CD4-positive, alpha-beta T cell treated with Interleukin-17A for 4 hours (primary cell): ENCODE measurements at regions not wholly inside any gene's neighbourhood (a gene's known extent, or its start where the extent isn't known, plus 50 kb on each side); places are given as distances from the start of the nearest gene placed in this dataset.
"Not testable (repeated sequence)": the region's sequence is repeated elsewhere in the genome, so short reads cannot be mapped to it uniquely, and the experiment has no call there.

Experiments
- DNase-seq: peaks from one replicate; pipeline ENCODE4 v3.0.0-alpha.2; 2020; ENCODE audit warnings: mixed read lengths

- DNase-seq, result peak; percentile 9
These were observed 172.5 kb upstream of the NOTCH2NLA start for GRCh38 chr1:146401281-146401825.

- DNase-seq, result peak; percentile 14
These were observed 171.6 kb upstream of the NOTCH2NLA start for GRCh38 chr1:146400173-146401121.

- peak; percentile 22 for DNase-seq
These were observed 170.4 kb upstream of the NOTCH2NLA start for GRCh38 chr1:146399225-146399624.

- not testable (repeated sequence) for DNase-seq
These were observed 168.0 kb upstream of the NOTCH2NLA start for GRCh38 chr1:146396801-146397200.

GRCh38 chr1:146396242-146396641 is 167.4 kb upstream of the NOTCH2NLA start:
- not testable (repeated sequence) for DNase-seq

GRCh38 chr1:146393796-146394195 is 165.0 kb upstream of the NOTCH2NLA start:
- DNase-seq, result not testable (repeated sequence)

- DNase-seq, result not testable (repeated sequence)
These were observed 164.3 kb upstream of the NOTCH2NLA start for GRCh38 chr1:146393154-146393553.

DNA sequence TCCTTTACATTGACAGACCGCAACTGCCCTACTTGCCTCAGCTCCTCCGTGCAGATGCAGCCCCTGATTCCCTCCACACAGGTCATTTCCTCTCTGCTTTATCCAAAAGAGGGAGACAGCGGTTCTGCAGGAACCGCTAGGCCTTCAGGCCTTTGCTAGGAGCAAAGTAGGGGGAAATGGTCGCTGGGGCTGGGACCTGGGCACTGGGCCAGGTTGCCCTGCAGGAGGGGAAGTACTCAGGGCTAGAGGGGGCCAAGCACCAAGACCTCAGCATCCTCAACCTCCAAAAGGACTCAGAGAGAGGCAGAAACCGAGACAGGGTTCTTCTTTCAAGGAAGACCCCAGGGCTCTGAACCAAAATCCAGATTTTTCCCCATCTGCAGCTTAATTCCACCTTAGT is 160.4 kb upstream of the NOTCH2NLA start:
- DNase-seq, result not testable (repeated sequence)

- not testable (repeated sequence) for DNase-seq
These were observed 159.1 kb upstream of the NOTCH2NLA start for GRCh38 chr1:146387750-146388469.

DNA sequence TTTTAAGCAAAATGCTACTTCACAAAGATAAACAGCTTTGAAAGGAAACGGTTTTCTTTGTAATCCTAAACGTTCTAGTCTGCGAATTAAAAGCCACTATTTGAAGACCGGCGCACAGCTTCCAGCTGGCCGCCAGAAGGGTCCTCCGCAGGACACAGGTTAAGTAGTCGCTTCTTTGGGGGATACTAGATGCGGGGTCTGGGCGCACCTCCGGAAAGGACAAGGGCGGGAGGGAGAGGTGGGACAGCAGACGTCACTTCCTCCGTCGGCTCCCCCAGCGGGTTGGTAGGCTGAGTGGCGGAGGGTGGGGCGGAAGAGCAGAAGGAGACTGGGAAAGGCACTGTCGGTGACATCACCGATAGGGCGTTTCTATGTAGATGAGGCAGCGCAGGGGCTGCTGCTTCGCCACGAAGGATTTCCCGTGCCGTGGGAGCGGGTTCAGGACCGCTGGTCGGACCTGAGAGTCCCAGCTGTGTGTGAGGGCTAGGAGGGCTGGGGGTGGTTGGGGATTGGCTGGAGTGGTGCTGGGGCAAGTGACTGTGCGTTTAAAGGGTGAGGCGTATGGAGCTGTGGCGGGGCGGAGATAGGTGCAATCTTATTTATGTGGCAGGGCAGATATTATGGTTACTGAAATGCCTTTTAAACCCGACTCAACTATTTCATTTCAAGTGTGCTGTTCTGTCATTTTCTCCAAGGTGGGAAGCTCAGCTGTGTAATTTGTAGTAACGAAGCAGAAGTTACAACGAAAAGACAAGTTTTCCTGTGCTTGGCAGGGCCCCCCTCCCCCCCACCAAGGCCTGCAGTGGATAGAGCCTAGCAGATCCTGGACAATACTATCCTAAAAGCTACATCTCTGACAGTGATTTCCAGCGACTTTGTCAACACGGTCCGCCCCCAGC is 158.3 kb upstream of the NOTCH2NLA start:
- peak; percentile 38 for DNase-seq

GRCh38 chr1:146381196-146381595 is 152.4 kb upstream of the NOTCH2NLA start:
- not testable (repeated sequence) for DNase-seq

DNA sequence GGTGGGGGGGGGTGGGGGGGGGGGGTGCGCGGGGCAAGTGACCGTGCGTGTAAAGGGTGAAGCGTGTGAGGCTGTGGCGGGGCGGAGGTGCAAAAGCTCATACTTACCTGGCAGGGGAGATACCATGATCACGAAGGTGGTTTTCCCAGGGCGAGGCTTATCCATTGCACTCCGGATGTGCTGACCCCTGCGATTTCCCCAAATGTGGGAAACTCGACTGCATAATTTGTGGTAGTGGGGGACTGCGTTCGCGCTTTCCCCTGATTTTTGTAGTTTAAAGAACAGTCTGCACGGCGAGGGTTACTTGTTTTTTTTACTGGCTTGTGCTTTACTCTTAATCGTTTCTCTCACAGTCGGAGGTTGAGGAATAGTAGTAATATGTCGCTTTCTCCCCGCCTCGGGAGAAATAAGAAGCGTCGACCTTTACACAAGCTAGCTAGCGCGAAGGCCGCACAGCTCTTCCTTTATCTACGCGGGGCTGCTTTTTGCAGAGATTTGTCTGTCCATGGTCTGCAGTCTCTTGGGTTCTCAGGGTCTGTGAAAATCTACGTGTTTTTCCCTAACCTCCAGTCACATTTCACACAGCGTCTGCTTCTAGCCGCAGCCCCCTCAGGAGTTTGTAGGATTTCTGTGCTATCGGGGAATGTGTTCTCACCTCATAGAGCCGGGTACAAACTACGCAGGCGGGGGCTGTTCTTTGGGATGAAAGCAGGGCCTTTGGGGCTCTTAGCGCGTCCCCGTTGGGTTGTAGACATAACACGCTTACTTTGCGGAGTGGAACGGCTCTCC is 148.1 kb upstream of the NOTCH2NLA start:
- DNase-seq, result peak; percentile 66

- peak; percentile 74 for DNase-seq
These were observed 147.5 kb upstream of the NOTCH2NLA start for GRCh38 chr1:146376309-146376707.

- DNase-seq, result not testable (repeated sequence)
These were observed 146.3 kb upstream of the NOTCH2NLA start for GRCh38 chr1:146375108-146375507.

- peak; percentile 63 for DNase-seq
These were observed 141.1 kb upstream of the NOTCH2NLA start for GRCh38 chr1:146369940-146370339.

GRCh38 chr1:146355373-146355772 is 126.6 kb upstream of the NOTCH2NLA start:
- not testable (repeated sequence) for DNase-seq

DNA sequence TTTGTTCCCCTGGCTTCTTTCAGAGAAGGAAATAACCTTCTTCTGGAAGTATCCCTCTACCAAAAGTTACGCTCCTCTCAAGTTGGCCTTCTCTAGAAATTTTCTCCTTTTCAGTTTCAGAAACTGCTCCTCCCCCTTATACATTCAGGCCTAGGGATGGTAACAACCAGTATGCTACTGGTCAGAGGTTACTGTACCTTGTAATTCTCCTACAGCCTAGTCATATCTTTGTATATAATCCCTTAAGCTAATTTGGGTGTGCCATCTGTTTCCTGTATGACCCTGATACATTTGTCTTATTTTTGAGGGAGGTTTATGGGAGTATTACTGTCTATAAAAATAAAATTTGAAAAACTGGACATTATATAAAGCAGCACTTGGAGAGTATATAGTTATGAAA is 98.0 kb upstream of the NOTCH2NLA start:
- DNase-seq, result not testable (repeated sequence)

- DNase-seq, result not testable (repeated sequence)
These were observed 95.6 kb upstream of the NOTCH2NLA start for GRCh38 chr1:146324463-146324862.

DNA sequence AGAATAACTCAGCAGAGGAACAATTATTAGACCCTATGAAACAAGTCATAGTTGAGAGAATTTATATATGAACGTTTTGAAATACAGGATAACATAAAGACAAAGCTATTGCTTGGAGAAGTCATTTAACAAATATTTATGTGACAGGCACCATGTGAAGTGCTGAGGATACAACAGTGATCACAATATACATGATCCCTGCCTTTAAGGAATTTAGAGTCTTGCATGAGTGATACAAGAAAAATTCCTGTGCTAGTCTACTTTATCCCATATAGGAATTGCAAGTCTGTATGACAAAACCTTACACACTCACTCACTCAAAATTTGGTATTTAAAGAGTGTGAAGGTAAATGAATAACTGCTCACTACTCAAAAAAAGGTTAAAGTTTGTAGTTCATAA is 94.5 kb upstream of the NOTCH2NLA start:
- DNase-seq, result not testable (repeated sequence)

GRCh38 chr1:146322893-146323292 is 94.1 kb upstream of the NOTCH2NLA start:
- DNase-seq, result not testable (repeated sequence)

DNA sequence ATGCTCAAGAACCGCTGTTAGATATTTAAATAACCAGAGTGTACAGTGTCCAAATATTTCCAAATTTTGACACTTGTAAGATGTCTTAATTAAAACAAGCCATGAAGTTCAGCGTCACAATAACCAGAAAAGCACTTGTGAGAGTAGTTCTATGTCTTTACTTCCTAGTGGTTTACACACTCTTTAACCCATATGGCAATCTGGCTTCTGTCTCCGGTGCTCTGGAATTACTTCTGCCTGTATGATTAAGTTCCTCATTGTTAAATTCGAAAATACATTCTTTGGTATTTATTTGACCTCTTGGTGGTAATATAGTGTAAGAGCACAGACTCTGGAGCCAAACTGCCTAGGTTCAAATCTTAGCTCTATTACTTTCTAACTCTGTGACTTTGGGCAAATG is 89.9 kb upstream of the NOTCH2NLA start:
- DNase-seq, result not testable (repeated sequence)
